WTC11 (cell line): ENCODE measurements at regions not wholly inside any gene's neighbourhood (a gene's known extent, or its start where the extent isn't known, plus 50 kb on each side); places are given as distances from the start of the nearest gene placed in this dataset.

Experiments
- ATF6 ChIP-seq: sonication (generic); formaldehyde crosslinking; IDR thresholded peaks from 2 replicates; pipeline ENCODE4 v1.8.1; 2023; ENCODE audit warnings: mild to moderate bottlenecking, missing genetic modification reagents
- CDX4 ChIP-seq: fragments of 250-450 bp; sonication (Bioruptor Pico); IDR thresholded peaks from 2 replicates; pipeline ENCODE4 v1.9.0; 2021; ENCODE audit warnings: moderate library complexity, mild to moderate bottlenecking, inconsistent platforms, borderline replicate concordance
- CTCF ChIP-seq: fragments of 200-600 bp; IDR thresholded peaks from 2 replicates; pipeline ENCODE4 v1.8.0; 2022; ENCODE audit warnings: antibody characterized with exemption
- ETV6 ChIP-seq: sonication (generic); formaldehyde crosslinking; IDR thresholded peaks from 2 replicates; pipeline ENCODE4 v1.8.1; 2022; ENCODE audit warnings: mild to moderate bottlenecking, missing genetic modification reagents
- MAX ChIP-seq: sonication (generic); formaldehyde crosslinking; IDR thresholded peaks from 2 replicates; pipeline ENCODE4 v1.8.0; 2022; ENCODE audit warnings: mild to moderate bottlenecking, missing genetic modification reagents
- SMAD3 ChIP-seq: sonication (generic); formaldehyde crosslinking; IDR thresholded peaks from 2 replicates; pipeline ENCODE4 v1.8.0; 2022; ENCODE audit warnings: missing genetic modification reagents, mild to moderate bottlenecking, borderline replicate concordance
- SP1 ChIP-seq: sonication (generic); formaldehyde crosslinking; conservative IDR thresholded peaks from 2 replicates; pipeline ENCODE4 v1.8.1; 2022; ENCODE audit warnings: missing genetic modification reagents
- USF2 ChIP-seq: sonication (generic); formaldehyde crosslinking; IDR thresholded peaks from 2 replicates; pipeline ENCODE4 v1.8.1; 2023; ENCODE audit warnings: mild to moderate bottlenecking, missing genetic modification reagents, moderate library complexity

- TF ChIP-seq CTCF: no peak
- TF ChIP-seq SMAD3 (CRISPR knock-in tag): no peak
- TF ChIP-seq USF2 (CRISPR knock-in tag): no peak
- TF ChIP-seq SP1 (CRISPR knock-in tag): no peak
- TF ChIP-seq CDX4 (CRISPR knock-in tag): no peak
- TF ChIP-seq MAX (CRISPR knock-in tag): no peak
- no peak for TF ChIP-seq ETV6
- no peak for TF ChIP-seq ATF6
Measured at GRCh38 chr1:170854677-170855076, 80.7 kb upstream of the MROH9 start.
